Endodermal cell (in vitro differentiated cells): ENCODE measurements at regions not wholly inside any gene's neighbourhood (a gene's known extent, or its start where the extent isn't known, plus 50 kb on each side); places are given as distances from the start of the nearest gene placed in this dataset.

Experiments used
- DNase-seq: peaks from one replicate; pipeline ENCODE4 v3.0.0-alpha.2; 2017
- H3K27ac ChIP-seq: 2 replicates; pipeline ENCODE4 v1.5.1; 2013; ENCODE audit warnings: mild to moderate bottlenecking, low read depth, low read length, moderate library complexity
- H3K27me3 ChIP-seq: 2 replicates; pipeline ENCODE4 v1.6.1; 2013; ENCODE audit warnings: mild to moderate bottlenecking, low read length, moderate library complexity; ENCODE audit not compliant: insufficient read depth, control insufficient read depth, poor library complexity, severe bottlenecking
- H3K36me3 ChIP-seq: 2 replicates; pipeline ENCODE4 v1.7.0; 2013; ENCODE audit warnings: mild to moderate bottlenecking, low read length, moderate library complexity; ENCODE audit not compliant: control insufficient read depth, insufficient read depth
- H3K4me1 ChIP-seq: one replicate; pipeline ENCODE4 v1.7.0; 2013; ENCODE audit warnings: low read length; ENCODE audit not compliant: control insufficient read depth, insufficient read depth
- H3K4me3 ChIP-seq: 2 replicates; pipeline ENCODE4 v1.5.1; 2013; ENCODE audit warnings: mild to moderate bottlenecking, low read length, moderate library complexity
- H3K9ac ChIP-seq: 2 replicates; pipeline ENCODE4 v1.6.1; 2013; ENCODE audit warnings: mild to moderate bottlenecking, low read length, moderate library complexity; ENCODE audit not compliant: poor library complexity, severe bottlenecking; ENCODE audit errors: extremely low read depth
- H3K9me3 ChIP-seq: 2 replicates; pipeline ENCODE4 v1.6.1; 2013; ENCODE audit warnings: mild to moderate bottlenecking, low read length, moderate library complexity; ENCODE audit not compliant: control insufficient read depth
- H3K27ac Mint-ChIP-seq: 2 replicates; pipeline ENCODE4 v1.8.0; 2020; ENCODE audit warnings: mixed read lengths
- H3K27me3 Mint-ChIP-seq: 2 replicates; pipeline ENCODE4 v1.8.0; 2021; ENCODE audit warnings: mild to moderate bottlenecking, mixed read lengths; ENCODE audit not compliant: insufficient read depth
- H3K36me3 Mint-ChIP-seq: 2 replicates; pipeline ENCODE4 v1.8.0; 2020; ENCODE audit warnings: low read depth, mixed read lengths
- H3K4me1 Mint-ChIP-seq: 2 replicates; pipeline ENCODE4 v1.8.0; 2020; ENCODE audit warnings: mixed read lengths
- H3K4me3 Mint-ChIP-seq: 2 replicates; pipeline ENCODE4 v1.8.0; 2020; ENCODE audit warnings: mild to moderate bottlenecking, moderate library complexity, mixed read lengths
- H3K9me3 Mint-ChIP-seq: 2 replicates; pipeline ENCODE4 v1.8.0; 2020; ENCODE audit warnings: mild to moderate bottlenecking, mixed read lengths
- CTCF ChIP-seq: fragments of 200-600 bp; sonication (generic); conservative IDR thresholded peaks from 2 replicates; pipeline ENCODE4 v1.5.0; 2021; ENCODE audit warnings: antibody characterized with exemption, mild to moderate bottlenecking
- WGBS, 2 experiments: methylation state at CpG; one replicate each; pipeline versions ENCODE4 v1.1.5 to v1.1.7; 2013; ENCODE audit warnings: missing lambda C conversion rate in 2 of 2, mixed read lengths in 1 of 2; ENCODE audit not compliant: insufficient coverage in 1 of 2, insufficient read length in 1 of 2; 5-methylcytosine and 5-hydroxymethylcytosine counted together

GRCh38 chr4:137608085-137608484 is 75.8 kb upstream of the PCDH18 start:
- H3K27ac ChIP-seq, result no peak overlapping the region
- 86% methylated on average over 1 of the region's 1 CpG; no CpG with 5 or more reads in 1 of the 2 experiments for WGBS, 2 experiments
- DNase-seq, result no peak
- H3K36me3 ChIP-seq, result no peaks in the 10 kb centered on the region
- H3K9ac ChIP-seq, result no peak overlapping the region
- no peak for TF ChIP-seq CTCF
- no peak overlapping the region for H3K27ac Mint-ChIP-seq
- no peak overlapping the region for H3K4me3 Mint-ChIP-seq
- H3K9me3 Mint-ChIP-seq, result no peaks in the 10 kb centered on the region
- H3K9me3 ChIP-seq, result no peaks in the 10 kb centered on the region
- no peak overlapping the region for H3K4me3 ChIP-seq
- H3K27me3 Mint-ChIP-seq, result no peaks in the 10 kb centered on the region
- H3K27me3 ChIP-seq, result no peaks in the 10 kb centered on the region
- no peaks in the 10 kb centered on the region for H3K4me1 ChIP-seq
- no peaks in the 10 kb centered on the region for H3K36me3 Mint-ChIP-seq
- H3K4me1 Mint-ChIP-seq, result no peaks in the 10 kb centered on the region

DNA sequence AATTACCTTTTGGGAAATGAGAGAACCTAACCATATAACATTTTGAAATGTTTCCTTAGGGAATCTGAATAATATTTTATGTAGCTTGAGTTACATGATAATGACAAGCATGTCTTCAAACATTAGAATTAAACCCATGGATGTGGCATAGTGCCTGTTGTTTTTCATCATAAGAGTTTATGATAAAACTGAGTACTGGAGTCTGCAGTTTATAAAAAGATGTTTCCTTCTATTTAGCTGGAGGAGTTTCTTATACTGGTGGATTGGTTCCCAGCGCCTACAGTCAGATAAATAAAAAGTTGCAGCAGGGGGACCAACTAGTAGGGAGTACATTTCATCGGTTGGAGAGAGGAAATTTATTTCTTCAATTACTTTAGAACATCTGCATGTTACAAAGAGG is 70.1 kb upstream of the PCDH18 start:
- Histone ChIP-seq H3K27me3 (no peaks in the 10 kb centered on the region), H3K4me3 (no peak overlapping the region), H3K36me3 (no peaks in the 10 kb centered on the region), H3K9ac (no peak overlapping the region), H3K9me3 (no peaks in the 10 kb centered on the region), H3K27ac (peak overlapping the region; percentile 60), H3K4me1 (no peaks in the 10 kb centered on the region)
- no peaks in the 10 kb centered on the region for H3K27me3 Mint-ChIP-seq
- no peak overlapping the region for H3K27ac Mint-ChIP-seq
- WGBS, 2 experiments, result 87 to 100% methylated on average over 1 of the region's 2 CpGs
- DNase-seq, result no peak
- no peak for TF ChIP-seq CTCF
- H3K9me3 Mint-ChIP-seq, result no peaks in the 10 kb centered on the region
- H3K4me3 Mint-ChIP-seq, result no peak overlapping the region
- H3K36me3 Mint-ChIP-seq, result no peaks in the 10 kb centered on the region
- H3K4me1 Mint-ChIP-seq, result no peaks in the 10 kb centered on the region

GRCh38 chr4:137601934-137602333 is 69.6 kb upstream of the PCDH18 start:
- Histone ChIP-seq H3K36me3 (no peaks in the 10 kb centered on the region), H3K4me3 (no peak overlapping the region), H3K27ac (peak overlapping the region; percentile 60), H3K27me3 (no peaks in the 10 kb centered on the region), H3K9ac (no peak overlapping the region), H3K4me1 (no peaks in the 10 kb centered on the region), H3K9me3 (no peaks in the 10 kb centered on the region)
- no peaks in the 10 kb centered on the region for H3K4me1 Mint-ChIP-seq
- no peak overlapping the region for H3K4me3 Mint-ChIP-seq
- no peak for DNase-seq
- no peak for TF ChIP-seq CTCF
- no peaks in the 10 kb centered on the region for H3K27me3 Mint-ChIP-seq
- 96 to 100% methylated on average over 1 of the region's 1 CpG for WGBS, 2 experiments
- no peaks in the 10 kb centered on the region for H3K9me3 Mint-ChIP-seq
- no peaks in the 10 kb centered on the region for H3K36me3 Mint-ChIP-seq
- H3K27ac Mint-ChIP-seq, result no peak overlapping the region
